ENCODE measurements at regions not wholly inside any gene's neighbourhood (a gene's known extent, or its start where the extent isn't known, plus 50 kb on each side); places are given as distances from the start of the nearest gene placed in this dataset.
"Not testable (repeated sequence)": the region's sequence is repeated elsewhere in the genome, so short reads cannot be mapped to it uniquely, and the experiment has no call there.

GRCh38 chr21:23578027-23578426 is 2029.3 kb downstream of the MRPL39 start:
- no peak for TF ChIP-seq CTCF (IDR thresholded peaks at IDR 0.05; ENCODE audit: low read depth, low read length)
- no peak overlapping the region for H3K4me3 ChIP-seq (ENCODE audit: low read depth, low read length)
- in situ Hi-C loops (cut with HindIII; ENCODE audit: low sequenced_read_pairs), result no loop called here
- no peak for DNase-seq (ENCODE audit: low read depth, low spot score)

- no peak for DNase-seq (ENCODE audit: low read depth, low spot score)
Observed at GRCh38 chr21:23574932-23575331, 2032.3 kb downstream of the MRPL39 start.

GRCh38 chr21:23548924-23549323 is 2058.4 kb downstream of the MRPL39 start:
- DNase-seq (ENCODE audit: low read depth, low spot score); H3K4me3 ChIP-seq (ENCODE audit: low read depth, low read length); in situ Hi-C loops (cut with HindIII; ENCODE audit: low sequenced_read_pairs): not testable (repeated sequence)

More at GRCh38 chr21:23574932-23575331, 2032.3 kb downstream of the MRPL39 start:
- in situ Hi-C loops (cut with HindIII; ENCODE audit: low sequenced_read_pairs), result no loop called here
- H3K4me3 ChIP-seq (ENCODE audit: low read depth, low read length), result no peak overlapping the region
- no peak for TF ChIP-seq CTCF (IDR thresholded peaks at IDR 0.05; ENCODE audit: low read depth, low read length)

GRCh38 chr21:23543333-23543732 is 2063.9 kb downstream of the MRPL39 start:
- in situ Hi-C loops (cut with HindIII; ENCODE audit: low sequenced_read_pairs), result no loop called here
- DNase-seq (ENCODE audit: low read depth, low spot score), result no peak
- no peak overlapping the region for H3K4me3 ChIP-seq (ENCODE audit: low read depth, low read length)
- no peak for TF ChIP-seq CTCF (IDR thresholded peaks at IDR 0.05; ENCODE audit: low read depth, low read length)

GRCh38 chr21:23542097-23542496 is 2065.2 kb downstream of the MRPL39 start:
- in situ Hi-C loops (cut with HindIII; ENCODE audit: low sequenced_read_pairs), result no loop called here
- no peak for DNase-seq (ENCODE audit: low read depth, low spot score)
- no peak for TF ChIP-seq CTCF (IDR thresholded peaks at IDR 0.05; ENCODE audit: low read depth, low read length)
- no peak overlapping the region for H3K4me3 ChIP-seq (ENCODE audit: low read depth, low read length)

- in situ Hi-C loops (cut with HindIII; ENCODE audit: low sequenced_read_pairs), result no loop called here
- no peak for DNase-seq (ENCODE audit: low read depth, low spot score)
- TF ChIP-seq CTCF (IDR thresholded peaks at IDR 0.05; ENCODE audit: low read depth, low read length), result no peak
- H3K4me3 ChIP-seq (ENCODE audit: low read depth, low read length), result no peak overlapping the region
Observed at GRCh38 chr21:23541571-23541970, 2065.7 kb downstream of the MRPL39 start.

GRCh38 chr21:23534850-23535249 is 2072.4 kb downstream of the MRPL39 start:
- DNase-seq (ENCODE audit: low read depth, low spot score), result no peak
- H3K4me3 ChIP-seq (ENCODE audit: low read depth, low read length), result no peak overlapping the region
- in situ Hi-C loops (cut with HindIII; ENCODE audit: low sequenced_read_pairs), result no loop called here
- no peak for TF ChIP-seq CTCF (IDR thresholded peaks at IDR 0.05; ENCODE audit: low read depth, low read length)
